HL-60 (cell line): ENCODE measurements at regions not wholly inside any gene's neighbourhood (a gene's known extent, or its start where the extent isn't known, plus 50 kb on each side); places are given as distances from the start of the nearest gene placed in this dataset.

Source experiments
- DNase-seq, 2 experiments: peaks; one replicate each; pipeline ENCODE4 v3.0.0-alpha.2; 2010 to 2020; ENCODE audit warnings: low read depth in 1 of 2, low spot score in 1 of 2
- H3K27ac ChIP-seq: fragments of 250-450 bp; sonication (Bioruptor Pico); replicated peaks from 2 replicates; pipeline ENCODE4 v1.5.1; 2020; ENCODE audit warnings: mild to moderate bottlenecking, moderate library complexity
- H3K27me3 ChIP-seq: fragments of 250-450 bp; sonication (Bioruptor Pico); 2 replicates; pipeline ENCODE4 v1.5.1; 2021; ENCODE audit warnings: mild to moderate bottlenecking, moderate library complexity; ENCODE audit not compliant: insufficient read depth, poor library complexity, severe bottlenecking
- H3K4me3 ChIP-seq: replicated peaks from 2 replicates; pipeline ENCODE4 v1.5.1; 2011; ENCODE audit warnings: mild to moderate bottlenecking, control low read depth, low read length; ENCODE audit not compliant: insufficient read depth
- GABPA ChIP-seq: IDR thresholded peaks from 2 replicates; pipeline ENCODE4 v1.6.1; 2012; ENCODE audit warnings: low read depth
- POLR2AphosphoS5 ChIP-seq: IDR thresholded peaks from 2 replicates; pipeline ENCODE4 v1.6.1; 2012; ENCODE audit warnings: low read depth
- SPI1 ChIP-seq: IDR thresholded peaks from 2 replicates; pipeline ENCODE4 v1.6.1; 2012; ENCODE audit warnings: low read depth, mild to moderate bottlenecking, borderline replicate concordance
- TF ChIP-seq, protein P1 (sequence below): IDR thresholded peaks from 2 replicates; pipeline ENCODE4 v1.6.1; 2012; ENCODE audit warnings: low read depth; ENCODE audit not compliant: insufficient replicate concordance
- TF ChIP-seq, protein P2 (sequence below): IDR thresholded peaks from one replicate; pipeline ENCODE4 v1.5.1; 2011; ENCODE audit warnings: low read length, control low read depth, inconsistent platforms; ENCODE audit not compliant: insufficient read depth

DNA sequence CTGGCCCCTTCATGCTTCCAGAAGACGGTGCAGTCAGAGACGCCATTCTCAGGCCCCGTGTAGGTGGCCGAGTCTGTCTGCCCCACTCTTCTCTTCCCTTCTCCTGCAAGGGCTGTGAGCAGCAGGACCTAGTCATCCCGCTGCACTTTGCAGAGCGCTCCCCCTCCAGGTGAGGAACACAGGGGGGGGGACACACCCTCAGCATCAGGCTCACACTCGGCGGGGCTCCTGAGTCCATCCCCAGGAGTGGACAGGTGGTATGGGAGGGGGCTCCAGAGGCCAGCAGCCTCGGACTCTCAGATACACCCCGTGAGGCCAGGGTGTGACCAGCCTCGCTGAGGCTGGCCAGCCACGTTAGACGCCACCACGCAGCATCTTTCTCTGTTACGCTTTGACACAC lies 460.5 kb upstream of the MYT1L start:
- H3K27ac ChIP-seq: no peak overlapping the region
- H3K4me3 ChIP-seq: no peak overlapping the region
- DNase-seq: no peak
- H3K27me3 ChIP-seq: no peaks in the 10 kb centered on the region
- no peak for TF ChIP-seq POLR2AphosphoS5
- TF ChIP-seq, protein P1, sequence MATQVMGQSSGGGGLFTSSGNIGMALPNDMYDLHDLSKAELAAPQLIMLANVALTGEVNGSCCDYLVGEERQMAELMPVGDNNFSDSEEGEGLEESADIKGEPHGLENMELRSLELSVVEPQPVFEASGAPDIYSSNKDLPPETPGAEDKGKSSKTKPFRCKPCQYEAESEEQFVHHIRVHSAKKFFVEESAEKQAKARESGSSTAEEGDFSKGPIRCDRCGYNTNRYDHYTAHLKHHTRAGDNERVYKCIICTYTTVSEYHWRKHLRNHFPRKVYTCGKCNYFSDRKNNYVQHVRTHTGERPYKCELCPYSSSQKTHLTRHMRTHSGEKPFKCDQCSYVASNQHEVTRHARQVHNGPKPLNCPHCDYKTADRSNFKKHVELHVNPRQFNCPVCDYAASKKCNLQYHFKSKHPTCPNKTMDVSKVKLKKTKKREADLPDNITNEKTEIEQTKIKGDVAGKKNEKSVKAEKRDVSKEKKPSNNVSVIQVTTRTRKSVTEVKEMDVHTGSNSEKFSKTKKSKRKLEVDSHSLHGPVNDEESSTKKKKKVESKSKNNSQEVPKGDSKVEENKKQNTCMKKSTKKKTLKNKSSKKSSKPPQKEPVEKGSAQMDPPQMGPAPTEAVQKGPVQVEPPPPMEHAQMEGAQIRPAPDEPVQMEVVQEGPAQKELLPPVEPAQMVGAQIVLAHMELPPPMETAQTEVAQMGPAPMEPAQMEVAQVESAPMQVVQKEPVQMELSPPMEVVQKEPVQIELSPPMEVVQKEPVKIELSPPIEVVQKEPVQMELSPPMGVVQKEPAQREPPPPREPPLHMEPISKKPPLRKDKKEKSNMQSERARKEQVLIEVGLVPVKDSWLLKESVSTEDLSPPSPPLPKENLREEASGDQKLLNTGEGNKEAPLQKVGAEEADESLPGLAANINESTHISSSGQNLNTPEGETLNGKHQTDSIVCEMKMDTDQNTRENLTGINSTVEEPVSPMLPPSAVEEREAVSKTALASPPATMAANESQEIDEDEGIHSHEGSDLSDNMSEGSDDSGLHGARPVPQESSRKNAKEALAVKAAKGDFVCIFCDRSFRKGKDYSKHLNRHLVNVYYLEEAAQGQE: no peak
- TF ChIP-seq SPI1: no peak

DNA sequence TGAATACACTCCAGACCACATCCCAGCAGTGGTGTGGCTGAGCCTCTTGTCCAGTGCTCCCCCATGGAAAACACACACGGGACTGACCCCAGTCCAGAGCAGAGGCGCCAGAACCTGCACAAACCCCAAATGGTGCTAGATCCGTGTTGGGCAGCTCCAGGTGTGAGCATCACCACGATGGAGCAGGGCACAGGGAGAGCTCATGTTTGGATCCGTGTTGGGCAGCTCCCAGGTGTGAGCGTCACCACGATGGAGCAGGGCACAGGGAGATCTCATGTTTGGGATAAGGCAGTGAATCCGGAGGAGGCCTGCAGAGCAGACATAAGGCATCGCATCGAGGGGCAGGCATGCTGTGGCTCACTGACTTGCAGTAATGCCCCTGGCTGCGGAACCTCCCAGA lies 460.0 kb upstream of the MYT1L start:
- no peak overlapping the region for H3K4me3 ChIP-seq
- no peak overlapping the region for H3K27ac ChIP-seq
- H3K27me3 ChIP-seq: no peaks in the 10 kb centered on the region
- no peak for DNase-seq
- TF ChIP-seq SPI1: no peak
- TF ChIP-seq, protein P1: no peak
- TF ChIP-seq, protein P2, sequence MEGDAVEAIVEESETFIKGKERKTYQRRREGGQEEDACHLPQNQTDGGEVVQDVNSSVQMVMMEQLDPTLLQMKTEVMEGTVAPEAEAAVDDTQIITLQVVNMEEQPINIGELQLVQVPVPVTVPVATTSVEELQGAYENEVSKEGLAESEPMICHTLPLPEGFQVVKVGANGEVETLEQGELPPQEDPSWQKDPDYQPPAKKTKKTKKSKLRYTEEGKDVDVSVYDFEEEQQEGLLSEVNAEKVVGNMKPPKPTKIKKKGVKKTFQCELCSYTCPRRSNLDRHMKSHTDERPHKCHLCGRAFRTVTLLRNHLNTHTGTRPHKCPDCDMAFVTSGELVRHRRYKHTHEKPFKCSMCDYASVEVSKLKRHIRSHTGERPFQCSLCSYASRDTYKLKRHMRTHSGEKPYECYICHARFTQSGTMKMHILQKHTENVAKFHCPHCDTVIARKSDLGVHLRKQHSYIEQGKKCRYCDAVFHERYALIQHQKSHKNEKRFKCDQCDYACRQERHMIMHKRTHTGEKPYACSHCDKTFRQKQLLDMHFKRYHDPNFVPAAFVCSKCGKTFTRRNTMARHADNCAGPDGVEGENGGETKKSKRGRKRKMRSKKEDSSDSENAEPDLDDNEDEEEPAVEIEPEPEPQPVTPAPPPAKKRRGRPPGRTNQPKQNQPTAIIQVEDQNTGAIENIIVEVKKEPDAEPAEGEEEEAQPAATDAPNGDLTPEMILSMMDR: no peak
- TF ChIP-seq GABPA: no peak
- TF ChIP-seq POLR2AphosphoS5: no peak

DNA sequence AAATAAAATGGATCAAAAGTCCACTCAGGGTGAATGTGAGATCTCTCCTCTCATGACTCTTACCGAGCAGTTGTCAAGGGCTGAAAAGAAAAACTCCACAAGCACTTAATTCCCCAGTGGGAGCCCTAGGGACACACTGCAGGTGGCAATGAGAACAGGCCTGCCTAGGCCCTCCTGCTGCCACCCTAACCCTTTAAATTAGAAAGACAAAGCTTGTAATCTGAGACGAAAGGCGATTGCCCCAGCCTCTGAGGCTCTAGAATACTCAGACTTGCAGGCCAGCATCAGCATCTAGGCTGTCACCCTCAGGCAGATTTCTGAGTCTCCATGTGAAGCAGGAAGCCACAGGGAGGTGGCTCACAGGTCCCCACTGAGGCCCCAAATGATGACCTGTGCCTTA lies 457.0 kb upstream of the MYT1L start:
- no peak for TF ChIP-seq SPI1
- no peak overlapping the region for H3K27ac ChIP-seq
- H3K4me3 ChIP-seq: no peak overlapping the region
- no peaks in the 10 kb centered on the region for H3K27me3 ChIP-seq
- no peak for DNase-seq

DNA sequence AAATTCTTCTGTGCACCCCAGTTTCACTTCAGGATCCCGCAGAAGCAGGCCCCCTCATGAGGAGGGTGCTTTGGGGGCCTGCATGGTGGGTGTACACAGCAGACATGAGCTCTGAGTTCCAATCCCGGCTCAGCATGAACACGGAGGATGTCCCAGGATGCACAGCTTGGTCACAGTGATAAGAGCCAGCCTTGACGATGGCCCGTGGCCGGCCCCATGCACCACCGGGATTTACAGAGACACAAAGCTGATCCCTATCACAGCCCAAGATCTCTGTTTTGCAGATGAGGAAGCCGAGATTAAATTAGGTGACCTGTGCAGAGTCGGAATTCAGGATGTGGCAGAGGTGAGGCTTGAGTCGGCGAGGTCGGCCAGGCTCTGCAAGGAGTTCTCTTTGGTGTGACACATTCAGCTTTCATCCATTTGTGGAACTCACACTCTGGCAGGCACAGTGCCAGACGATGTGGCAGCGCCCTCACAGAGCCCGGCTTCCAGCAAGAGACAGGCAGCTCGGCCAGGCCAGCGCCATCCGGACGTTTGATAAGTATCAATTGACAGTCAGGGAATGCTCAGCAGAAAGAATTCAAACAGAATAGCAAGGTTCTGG lies 456.3 kb upstream of the MYT1L start:
- no peaks in the 10 kb centered on the region for H3K27me3 ChIP-seq
- DNase-seq: no peak
- H3K27ac ChIP-seq: no peak overlapping the region
- no peak overlapping the region for H3K4me3 ChIP-seq
- TF ChIP-seq, protein P1: no peak
- TF ChIP-seq GABPA (no peak), POLR2AphosphoS5 (no peak)

DNA sequence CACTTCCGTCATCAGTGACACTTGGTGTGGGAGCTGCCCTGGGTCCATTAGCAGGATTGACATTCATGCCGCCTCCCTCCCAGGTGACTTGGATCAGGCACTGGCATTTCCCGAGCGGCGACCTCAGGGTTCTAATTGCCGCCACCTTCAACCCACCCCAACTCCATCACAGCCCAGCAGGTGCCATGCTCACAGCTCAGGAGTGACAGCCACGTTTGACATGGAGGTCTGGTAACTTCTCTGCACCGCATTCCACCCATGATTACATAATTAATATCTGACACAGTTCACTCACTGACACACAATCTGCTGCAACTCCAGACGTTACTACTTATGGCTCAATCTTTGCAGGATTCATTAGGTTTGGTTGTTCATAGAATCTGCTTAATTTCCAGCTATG lies 450.9 kb upstream of the MYT1L start:
- TF ChIP-seq, protein P1: no peak
- no peak for TF ChIP-seq POLR2AphosphoS5
- TF ChIP-seq, protein P2: no peak
- TF ChIP-seq GABPA: no peak
- TF ChIP-seq SPI1: no peak
- no peak overlapping the region for H3K27ac ChIP-seq
- no peak for DNase-seq
- no peak overlapping the region for H3K4me3 ChIP-seq
- no peaks in the 10 kb centered on the region for H3K27me3 ChIP-seq
